ENCODE measurements at regions not wholly inside any gene's neighbourhood (a gene's known extent, or its start where the extent isn't known, plus 50 kb on each side); places are given as distances from the start of the nearest gene placed in this dataset.
A peak's percentile ranks its signal among the peaks of the same experiment; 100 is the strongest.
"Not testable (repeated sequence)": the region's sequence is repeated elsewhere in the genome, so short reads cannot be mapped to it uniquely, and the experiment has no call there.

GRCh38 chr6:156685823-156686222, 91.4 kb upstream of the ARID1B start:
- no peak for DNase-seq (ENCODE audit: low read depth)
- no peak for TF ChIP-seq CTCF (IDR thresholded peaks at IDR 0.05; ENCODE audit: insufficient read depth, low read depth, low read length, missing control alignments)
- H3K4me3 ChIP-seq (ENCODE audit: low read length) = peak overlapping the region; percentile 68

- TF ChIP-seq CTCF (IDR thresholded peaks at IDR 0.05; ENCODE audit: insufficient read depth, low read depth, low read length, missing control alignments) = no peak
- no peak for DNase-seq (ENCODE audit: low read depth)
- H3K4me3 ChIP-seq (ENCODE audit: low read length) = no peak overlapping the region
Measured at GRCh38 chr6:156683821-156684220, 93.4 kb upstream of the ARID1B start.

- H3K4me3 ChIP-seq (ENCODE audit: low read length) = no peak overlapping the region
- DNase-seq (ENCODE audit: low read depth) = no peak
- no peak for TF ChIP-seq CTCF (IDR thresholded peaks at IDR 0.05; ENCODE audit: insufficient read depth, low read depth, low read length, missing control alignments)
Measured at GRCh38 chr6:156676721-156677120, 100.5 kb upstream of the ARID1B start.

GRCh38 chr6:156674197-156674596, 103.0 kb upstream of the ARID1B start:
- H3K4me3 ChIP-seq (ENCODE audit: low read length) = no peak overlapping the region
- no peak for DNase-seq (ENCODE audit: low read depth)

GRCh38 chr6:156670097-156670496, 107.1 kb upstream of the ARID1B start:
- not testable (repeated sequence) for H3K4me3 ChIP-seq (ENCODE audit: low read length); DNase-seq (ENCODE audit: low read depth)

More at GRCh38 chr6:156674197-156674596, 103.0 kb upstream of the ARID1B start:
- no peak for TF ChIP-seq CTCF (IDR thresholded peaks at IDR 0.05; ENCODE audit: insufficient read depth, low read depth, low read length, missing control alignments)

GRCh38 chr6:156662025-156662445, 115.1 kb upstream of the ARID1B start:
- peak; percentile 57 for TF ChIP-seq CTCF (IDR thresholded peaks at IDR 0.05; ENCODE audit: insufficient read depth, low read depth, low read length, missing control alignments)
- no peak overlapping the region for H3K4me3 ChIP-seq (ENCODE audit: low read length)
- DNase-seq (ENCODE audit: low read depth) = peak; percentile 51

- no peak for TF ChIP-seq CTCF (IDR thresholded peaks at IDR 0.05; ENCODE audit: insufficient read depth, low read depth, low read length, missing control alignments)
- DNase-seq (ENCODE audit: low read depth) = no peak
- no peak overlapping the region for H3K4me3 ChIP-seq (ENCODE audit: low read length)
Measured at GRCh38 chr6:156660389-156660788, 116.8 kb upstream of the ARID1B start.

- H3K4me3 ChIP-seq (ENCODE audit: low read length) = no peak overlapping the region
- TF ChIP-seq CTCF (IDR thresholded peaks at IDR 0.05; ENCODE audit: insufficient read depth, low read depth, low read length, missing control alignments) = no peak
- DNase-seq (ENCODE audit: low read depth) = no peak
Measured at GRCh38 chr6:156659822-156660198, 117.4 kb upstream of the ARID1B start.
